ENCODE measurements at regions not wholly inside any gene's neighbourhood (a gene's known extent, or its start where the extent isn't known, plus 50 kb on each side); places are given as distances from the start of the nearest gene placed in this dataset.
A peak's percentile ranks its signal among the peaks of the same experiment; 100 is the strongest.

DNA sequence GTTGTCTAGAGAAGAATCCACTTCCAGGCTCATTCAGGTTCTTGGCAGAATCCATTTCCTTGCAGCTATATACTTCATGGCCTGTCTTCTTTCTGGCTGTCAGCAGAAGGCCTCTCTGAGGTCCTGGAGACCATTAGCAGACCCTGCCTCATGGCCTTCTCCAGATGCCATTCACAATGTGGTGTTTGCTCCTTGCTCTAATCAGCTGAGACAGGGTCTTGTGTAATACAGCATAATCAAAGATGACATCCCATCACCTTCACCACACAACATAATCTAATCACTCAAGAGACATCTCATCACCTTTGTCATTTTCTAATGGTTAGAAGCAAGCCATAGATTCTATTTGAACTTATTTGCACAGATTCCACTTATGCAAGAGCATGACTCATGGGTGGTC is 403.9 kb upstream of the LRRC7 start:
- no peak for DNase-seq

- DNase-seq, result no peak
Observed at GRCh38 chr1:69167876-69168275, 399.8 kb upstream of the LRRC7 start.

DNA sequence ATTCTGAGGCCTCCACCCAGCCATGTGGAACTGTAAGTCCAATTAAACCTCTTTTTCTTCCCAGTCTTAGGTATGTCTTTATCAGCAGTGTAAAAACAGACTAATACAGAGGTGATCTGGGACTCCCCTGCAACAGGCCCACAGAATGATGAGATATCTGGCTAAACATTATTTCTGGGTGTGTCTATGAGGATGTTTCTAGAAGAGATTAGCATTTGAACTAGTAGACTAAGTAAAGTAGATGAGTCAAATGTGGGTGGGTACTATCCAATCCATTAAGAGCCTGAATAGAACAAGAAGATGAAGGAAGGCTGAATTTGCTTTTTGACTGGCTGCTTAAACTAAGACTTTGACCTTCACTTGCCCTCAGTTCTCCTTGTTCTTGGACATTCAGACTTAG is 396.5 kb upstream of the LRRC7 start:
- DNase-seq, result no peak

DNA sequence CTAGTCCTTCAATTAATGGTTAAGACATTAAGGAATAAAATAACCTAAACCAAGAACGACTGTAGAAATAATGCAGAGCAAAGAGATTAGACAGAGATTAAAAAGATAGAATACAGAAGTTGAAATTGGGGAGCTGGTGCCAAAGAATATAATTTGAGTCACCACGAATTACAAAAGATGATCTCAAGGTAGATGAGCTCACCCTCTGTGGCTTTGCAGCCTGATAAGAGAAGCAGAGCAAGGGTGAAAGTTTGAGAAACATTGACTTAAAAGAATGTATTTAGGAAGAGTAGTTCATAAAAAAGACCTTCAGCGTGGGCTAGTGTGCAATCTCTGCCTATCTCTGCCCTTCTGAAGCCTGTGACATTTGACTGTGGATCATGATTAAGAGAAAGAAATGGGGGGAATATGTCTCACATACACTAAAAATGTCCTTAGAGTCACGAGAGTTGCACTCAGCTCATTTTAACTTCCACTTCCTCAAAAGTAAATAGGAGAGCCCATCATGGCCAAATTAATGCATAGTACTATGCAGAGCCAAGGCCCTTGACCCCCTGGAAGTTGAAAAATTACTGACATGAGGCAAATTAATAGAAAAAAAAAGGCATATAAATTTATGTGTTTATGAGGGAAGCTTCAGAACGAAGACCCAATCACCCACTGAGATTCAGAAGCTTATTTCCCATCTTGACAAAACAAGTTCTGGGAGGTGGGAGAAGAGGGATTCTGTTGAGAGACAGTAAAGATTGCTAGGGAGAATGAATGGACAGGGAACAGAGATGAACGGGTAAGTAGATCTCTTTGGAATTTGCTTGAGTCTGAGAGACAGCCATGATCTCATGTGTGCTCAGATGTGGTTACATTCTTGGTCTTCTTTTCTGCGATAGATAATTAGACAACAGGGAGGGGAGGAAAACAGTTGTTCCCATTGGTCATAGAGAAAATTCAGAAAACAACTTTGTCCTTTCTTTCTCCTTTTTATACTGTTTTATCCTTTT is 395.4 kb upstream of the LRRC7 start:
- DNase-seq, result no peak

DNA sequence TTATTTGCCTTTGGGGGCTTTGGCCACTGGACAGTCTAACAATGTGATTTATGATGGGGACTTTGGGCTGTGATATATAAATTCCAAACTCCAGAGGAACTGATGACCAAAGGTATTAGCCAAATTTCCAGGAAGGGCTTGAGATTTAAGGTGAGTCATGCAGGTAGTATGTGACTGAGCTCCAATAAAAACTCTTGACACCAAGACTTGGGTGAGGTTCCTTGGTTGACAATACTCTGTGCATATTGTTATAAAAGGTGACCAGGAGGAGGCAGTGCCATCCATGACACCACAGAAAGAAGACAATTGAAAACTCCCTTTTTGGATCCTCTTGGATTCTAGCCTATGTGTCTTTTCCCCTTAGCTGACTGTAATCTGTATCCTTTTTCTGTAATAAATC is 392.7 kb upstream of the LRRC7 start:
- no peak for DNase-seq

GRCh38 chr1:69180358-69180757 is 387.4 kb upstream of the LRRC7 start:
- no peak for DNase-seq

- DNase-seq, result no peak
Observed at GRCh38 chr1:69185378-69185777, 382.3 kb upstream of the LRRC7 start.

DNA sequence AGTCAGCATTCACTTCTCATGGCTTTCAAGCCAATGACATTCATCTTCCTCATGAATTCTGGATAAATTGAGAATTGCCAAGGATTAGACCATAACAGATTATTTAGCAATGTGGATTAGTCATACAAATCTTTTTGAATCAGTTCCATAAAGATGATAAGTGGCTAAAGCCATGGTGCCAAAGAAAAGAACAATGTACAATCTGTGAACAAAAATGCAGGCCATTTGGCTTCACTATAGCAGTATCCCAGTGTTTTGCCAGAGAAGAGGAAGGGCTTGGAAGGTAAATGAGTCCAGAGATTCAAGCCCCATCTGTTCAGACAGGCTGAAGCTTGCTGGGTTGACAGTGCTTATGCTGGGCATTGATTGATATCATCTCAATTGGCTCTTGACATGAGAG is 376.4 kb upstream of the LRRC7 start:
- DNase-seq, result no peak

DNA sequence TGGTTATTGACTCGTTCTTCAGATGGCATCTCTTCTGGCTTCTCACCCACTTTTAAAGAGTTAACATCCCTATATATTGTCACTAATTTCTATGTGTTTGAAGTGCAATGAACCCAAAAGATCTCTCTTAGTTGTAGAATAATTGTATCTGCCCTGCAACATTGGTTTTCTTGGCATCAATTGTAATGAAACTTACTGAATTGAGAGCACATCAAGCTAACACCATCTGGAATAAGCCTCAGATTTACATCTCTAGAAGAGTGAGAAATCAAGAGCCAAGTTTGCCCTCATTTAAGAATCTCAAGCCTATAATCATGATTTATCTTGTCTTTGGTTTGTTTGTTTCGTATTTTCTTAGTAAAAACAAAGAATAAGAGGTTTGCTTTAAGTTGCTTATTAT is 372.6 kb upstream of the LRRC7 start:
- no peak for DNase-seq

DNA sequence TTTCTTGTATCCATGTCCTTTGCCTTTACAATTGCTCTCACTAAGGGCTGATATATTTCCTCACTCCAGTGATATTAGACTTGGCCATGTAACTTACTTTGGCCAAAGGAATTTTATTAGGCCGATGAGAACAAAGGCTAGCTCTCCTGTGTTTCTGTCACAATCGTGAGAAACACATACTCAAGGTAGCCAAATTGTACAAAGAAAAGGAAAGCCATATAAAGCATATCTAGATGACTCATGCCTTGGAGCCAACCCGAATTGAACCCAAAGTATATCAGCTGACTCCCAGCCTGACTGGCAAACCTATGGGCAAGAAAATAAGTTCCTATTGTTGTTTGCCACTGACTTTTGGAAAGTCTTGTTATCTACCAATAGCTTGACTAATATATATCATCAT is 371.7 kb upstream of the LRRC7 start:
- no peak for DNase-seq

DNA sequence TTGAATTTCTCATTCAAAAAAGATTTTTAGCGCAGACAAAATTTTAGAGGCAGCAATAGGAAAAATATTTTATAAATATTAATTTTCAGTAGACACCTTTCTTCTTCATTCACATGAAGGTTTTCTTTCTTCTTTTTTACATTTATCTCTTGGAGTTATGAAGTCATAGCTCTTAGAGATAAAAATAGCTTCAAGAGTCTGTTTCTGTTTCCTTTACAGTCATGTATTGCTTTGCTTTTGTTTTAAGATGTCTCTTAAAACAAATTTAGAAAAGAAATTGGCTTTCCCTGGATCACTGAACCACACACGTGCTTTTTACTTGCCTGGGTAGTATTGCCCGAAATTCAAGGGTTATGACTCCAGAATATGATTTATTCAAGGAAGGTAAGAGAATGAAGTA is 369.9 kb upstream of the LRRC7 start:
- no peak for DNase-seq

DNA sequence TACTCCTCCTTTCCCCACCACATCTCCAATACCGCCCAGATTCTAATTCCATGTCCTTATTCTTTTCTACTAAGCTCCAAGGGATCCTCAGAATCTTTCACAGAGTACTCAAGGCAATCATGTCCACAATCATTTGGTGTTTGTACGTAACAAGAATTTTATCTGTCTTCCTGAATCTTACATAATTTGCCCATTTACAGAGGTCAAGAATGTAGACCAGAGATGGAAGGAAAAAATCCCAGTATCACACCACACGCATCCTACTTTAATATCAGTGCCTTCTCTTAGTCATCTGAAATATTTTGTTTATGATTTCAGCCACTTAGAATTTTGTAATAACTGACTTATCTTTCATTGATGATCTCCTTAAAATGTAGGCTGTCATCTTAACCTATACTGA is 366.0 kb upstream of the LRRC7 start:
- DNase-seq, result no peak

GRCh38 chr1:69203166-69203565 is 364.6 kb upstream of the LRRC7 start:
- no peak for DNase-seq

DNA sequence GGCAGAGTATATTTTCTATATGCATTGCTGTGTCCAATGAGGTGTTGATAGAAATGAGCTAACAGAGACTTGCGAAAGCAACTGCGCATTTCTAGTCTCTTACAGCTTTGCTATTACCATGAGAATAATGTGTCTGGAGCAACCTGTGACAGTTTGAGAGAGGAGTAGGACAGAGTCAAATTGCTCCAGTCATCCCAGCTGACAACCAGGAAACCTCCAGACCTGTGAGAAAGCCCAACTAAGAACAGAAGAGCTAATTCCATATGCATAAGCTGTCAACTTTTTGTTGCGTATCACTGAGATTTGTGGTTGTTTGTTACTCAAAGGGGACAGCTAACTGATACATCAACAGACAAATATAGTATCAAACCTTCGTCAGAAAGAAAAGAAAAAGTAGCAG is 354.1 kb upstream of the LRRC7 start:
- no peak for DNase-seq

- DNase-seq, result no peak
Observed at GRCh38 chr1:69215883-69216282, 351.8 kb upstream of the LRRC7 start.

- no peak for DNase-seq
Observed at GRCh38 chr1:69220672-69221071, 347.1 kb upstream of the LRRC7 start.

DNA sequence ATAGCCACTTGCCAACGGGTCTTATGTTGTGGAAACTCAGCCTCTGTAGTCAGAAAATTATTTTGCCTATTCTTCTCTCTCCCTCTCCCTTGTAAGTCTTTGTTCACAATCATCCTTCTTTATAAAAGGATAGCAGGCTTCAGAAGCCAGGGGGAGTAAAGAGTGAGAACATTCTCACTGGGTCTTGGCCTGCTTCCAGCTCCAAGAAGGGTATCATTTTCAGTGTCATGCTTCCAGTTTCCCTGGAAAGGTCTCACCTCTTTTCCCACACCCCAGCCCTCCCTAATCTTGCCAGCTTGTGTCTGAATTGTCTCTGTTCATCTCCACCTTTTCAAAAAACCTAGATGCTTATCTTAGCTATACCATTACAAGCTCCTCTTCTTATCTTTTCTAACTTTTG is 346.2 kb upstream of the LRRC7 start:
- no peak for DNase-seq

- no peak for DNase-seq
Observed at GRCh38 chr1:69223156-69223555, 344.6 kb upstream of the LRRC7 start.

- no peak for DNase-seq
Observed at GRCh38 chr1:69228501-69228900, 339.2 kb upstream of the LRRC7 start.

DNA sequence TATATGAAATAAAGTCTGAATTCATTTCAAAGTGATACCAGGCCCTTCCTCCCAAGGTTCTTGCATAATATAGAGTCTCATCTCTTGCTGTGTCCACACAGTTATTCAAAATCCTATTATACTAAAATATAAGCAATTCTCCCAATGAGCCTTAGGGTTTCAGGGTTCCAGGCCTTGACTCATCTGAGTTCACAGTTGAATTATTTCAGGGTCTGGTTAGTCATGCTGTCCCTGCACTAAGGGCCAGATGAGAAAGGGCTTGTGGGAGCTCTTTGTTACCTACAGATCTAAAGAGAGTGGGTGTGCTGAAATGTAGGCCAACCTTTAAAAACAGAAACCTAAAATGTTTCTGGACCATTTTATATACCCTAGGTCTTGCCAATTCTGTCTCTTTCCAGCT is 337.5 kb upstream of the LRRC7 start:
- no peak for DNase-seq

DNA sequence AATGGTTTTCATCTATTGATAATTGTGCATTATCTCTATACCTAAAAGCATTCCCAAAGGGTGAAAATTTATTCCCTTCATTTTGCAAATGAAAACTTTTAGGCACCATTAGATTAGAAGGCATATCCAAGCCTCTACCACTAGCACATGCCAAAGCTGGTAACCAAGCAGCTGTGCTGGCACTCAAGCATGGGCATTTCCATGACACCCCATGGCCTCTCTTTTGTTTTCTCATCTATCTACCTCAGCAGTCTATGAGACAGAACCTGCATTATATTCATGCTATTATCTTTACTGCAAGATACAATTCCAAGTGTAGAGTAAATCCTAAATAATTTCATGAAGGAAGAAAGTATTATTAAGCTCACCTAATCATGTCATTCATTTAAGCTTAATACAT is 334.3 kb upstream of the LRRC7 start:
- no peak for DNase-seq

DNA sequence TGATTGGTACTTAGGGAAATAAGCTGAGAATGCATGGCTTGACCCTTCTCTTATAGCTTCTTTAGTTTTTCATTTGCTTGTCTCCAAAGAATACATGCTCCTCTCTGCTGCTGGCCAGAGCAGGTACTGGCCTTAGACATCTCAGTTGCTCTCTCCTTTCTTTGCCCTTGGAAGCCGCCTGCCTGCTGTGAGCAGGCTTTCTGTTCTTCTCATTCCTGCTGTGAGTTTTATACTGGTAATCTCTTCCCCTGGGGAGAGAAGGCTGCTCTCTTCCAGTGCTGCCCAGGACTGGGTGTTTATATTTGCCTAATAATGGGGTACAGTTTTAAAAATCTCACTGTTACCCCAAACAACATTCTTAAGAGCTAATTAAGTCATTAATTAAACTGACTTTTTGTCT is 323.5 kb upstream of the LRRC7 start:
- DNase-seq, result no peak

DNA sequence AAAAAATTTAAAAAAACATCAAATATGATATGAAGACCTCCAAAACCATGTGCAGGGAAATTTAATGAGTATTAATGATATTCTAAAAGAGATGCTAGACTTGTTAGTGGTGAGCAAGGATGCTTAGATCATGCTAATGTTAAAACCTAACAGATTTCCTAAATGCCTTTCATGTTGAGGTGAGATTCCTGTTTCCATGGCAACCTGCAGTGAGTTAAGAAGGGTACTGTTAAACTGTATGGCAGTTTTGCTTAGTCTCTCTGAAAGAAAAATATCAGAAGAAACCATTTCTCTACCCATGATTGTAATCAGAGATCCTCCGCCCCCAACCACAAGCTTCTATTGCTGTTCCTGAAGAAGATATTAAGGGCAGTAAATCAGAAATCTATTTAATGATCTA is 321.6 kb upstream of the LRRC7 start:
- no peak for DNase-seq

DNA sequence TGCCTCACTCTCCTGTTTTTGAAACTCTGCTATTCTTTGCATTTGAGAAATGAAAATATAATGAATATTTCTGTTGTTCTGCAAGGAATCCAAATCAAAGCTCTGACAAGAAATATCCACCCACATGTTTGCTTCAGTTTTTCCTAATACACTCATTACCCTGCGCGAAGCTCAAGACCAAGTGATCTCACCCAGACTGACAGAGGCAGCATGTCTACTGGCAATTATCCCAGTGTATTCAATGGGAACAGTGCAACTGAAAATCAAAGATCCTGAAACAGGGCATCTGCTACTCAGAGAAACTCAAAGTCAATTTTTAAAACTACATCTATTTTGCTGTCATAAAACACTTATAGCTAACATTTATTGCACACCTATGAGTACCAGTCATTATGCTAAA is 321.0 kb upstream of the LRRC7 start:
- peak; percentile 28 for DNase-seq

GRCh38 chr1:69252696-69253095 is 315.0 kb upstream of the LRRC7 start:
- no peak for DNase-seq

Measured in skin of body (tissue), 1 donor.